ENCODE measurements at regions not wholly inside any gene's neighbourhood (a gene's known extent, or its start where the extent isn't known, plus 50 kb on each side); places are given as distances from the start of the nearest gene placed in this dataset.

- TF ChIP-seq CTCF (IDR thresholded peaks at IDR 0.05), result no peak
- TF ChIP-seq POLR2A (IDR thresholded peaks at IDR 0.05), result no peak
Observed at GRCh38 chr1:22379566-22379965, 72.1 kb upstream of the ZBTB40 start.
